Activated CD8-positive, alpha-beta T cell treated with anti-CD3 and anti-CD28 coated beads for 36 hours (primary cell): ENCODE measurements at regions not wholly inside any gene's neighbourhood (a gene's known extent, or its start where the extent isn't known, plus 50 kb on each side); places are given as distances from the start of the nearest gene placed in this dataset.

Source experiments
- ATAC-seq: fragments of 200-7000 bp; cut with Tn5 transposase; one replicate; pipeline ENCODE4 v1.10.0; 2021; ENCODE audit warnings: mild to moderate bottlenecking, moderate library complexity
- CTCF ChIA-PET: fragments of 350-600 bp; sonication (Branson Sonifier 250); formaldehyde crosslinking; loops from one replicate; lab custom pipeline; 2021; ENCODE audit warnings: antibody characterized with exemption; lab: Charles Lee
- POLR2A ChIA-PET: fragments of 350-600 bp; sonication (Branson Sonifier 250); formaldehyde crosslinking; loops from one replicate; lab custom pipeline; 2021; ENCODE audit warnings: antibody characterized with exemption; lab: Charles Lee
- DNase-seq: peaks from one replicate; pipeline ENCODE4 v3.0.0-alpha.2; 2020
- H3K27ac Mint-ChIP-seq: one replicate; pipeline ENCODE4 v1.8.0; 2021; ENCODE audit warnings: mild to moderate bottlenecking, mixed read lengths
- H3K27me3 Mint-ChIP-seq: one replicate; pipeline ENCODE4 v1.8.0; 2021; ENCODE audit warnings: mixed read lengths
- H3K36me3 Mint-ChIP-seq: one replicate; pipeline ENCODE4 v1.8.0; 2021; ENCODE audit warnings: low read depth, mixed read lengths
- H3K4me1 Mint-ChIP-seq: one replicate; pipeline ENCODE4 v1.8.0; 2021; ENCODE audit warnings: low read depth, mixed read lengths
- H3K4me3 Mint-ChIP-seq: one replicate; pipeline ENCODE4 v1.8.0; 2021; ENCODE audit warnings: mild to moderate bottlenecking, moderate library complexity, mixed read lengths
- H3K9me3 Mint-ChIP-seq: one replicate; pipeline ENCODE4 v1.8.0; 2021; ENCODE audit warnings: mixed read lengths
- intact Hi-C: fragments of 100-400 bp; cut with micrococcal nuclease; formaldehyde crosslinking; loops from one replicate; pipeline ENCODE4 v1.10.0; 2022
- TF ChIP-seq, protein P1 (sequence below): fragments of 200-600 bp; IDR thresholded peaks from one replicate; pipeline ENCODE4 v1.8.0; 2022; ENCODE audit warnings: antibody characterized with exemption, mild to moderate bottlenecking

DNA sequence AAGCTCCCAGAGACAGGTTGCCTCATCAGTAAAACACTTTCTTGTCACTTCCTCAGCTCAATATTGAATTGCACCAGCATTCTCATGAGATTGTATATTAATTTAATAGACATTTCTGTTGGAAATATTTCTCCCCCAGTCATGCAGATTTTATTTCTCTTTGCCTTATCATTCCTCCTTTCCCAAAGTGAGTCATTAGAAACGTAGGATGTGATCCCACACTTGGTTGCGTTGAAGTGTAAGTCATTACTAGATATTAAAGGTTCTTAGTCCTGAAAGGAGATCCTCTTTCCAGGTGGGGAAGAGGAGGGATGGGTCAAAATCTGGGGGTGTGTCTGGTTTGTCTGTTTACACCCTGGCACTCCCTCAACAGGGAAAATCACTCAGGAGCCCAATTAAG is 438.2 kb downstream of the SLC4A3 start:
- Mint-ChIP-seq H3K27ac (no peak overlapping the region), H3K4me3 (no peak overlapping the region), H3K36me3 (no peaks in the 10 kb centered on the region), H3K27me3 (peaks cover 2% of the 10 kb centered on the region), H3K9me3 (no peaks in the 10 kb centered on the region), H3K4me1 (no peaks in the 10 kb centered on the region)
- DNase-seq (no peak), ATAC-seq (no peak)
- TF ChIP-seq, protein P1, sequence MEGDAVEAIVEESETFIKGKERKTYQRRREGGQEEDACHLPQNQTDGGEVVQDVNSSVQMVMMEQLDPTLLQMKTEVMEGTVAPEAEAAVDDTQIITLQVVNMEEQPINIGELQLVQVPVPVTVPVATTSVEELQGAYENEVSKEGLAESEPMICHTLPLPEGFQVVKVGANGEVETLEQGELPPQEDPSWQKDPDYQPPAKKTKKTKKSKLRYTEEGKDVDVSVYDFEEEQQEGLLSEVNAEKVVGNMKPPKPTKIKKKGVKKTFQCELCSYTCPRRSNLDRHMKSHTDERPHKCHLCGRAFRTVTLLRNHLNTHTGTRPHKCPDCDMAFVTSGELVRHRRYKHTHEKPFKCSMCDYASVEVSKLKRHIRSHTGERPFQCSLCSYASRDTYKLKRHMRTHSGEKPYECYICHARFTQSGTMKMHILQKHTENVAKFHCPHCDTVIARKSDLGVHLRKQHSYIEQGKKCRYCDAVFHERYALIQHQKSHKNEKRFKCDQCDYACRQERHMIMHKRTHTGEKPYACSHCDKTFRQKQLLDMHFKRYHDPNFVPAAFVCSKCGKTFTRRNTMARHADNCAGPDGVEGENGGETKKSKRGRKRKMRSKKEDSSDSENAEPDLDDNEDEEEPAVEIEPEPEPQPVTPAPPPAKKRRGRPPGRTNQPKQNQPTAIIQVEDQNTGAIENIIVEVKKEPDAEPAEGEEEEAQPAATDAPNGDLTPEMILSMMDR = no peak
- ChIA-PET POLR2A (no interaction called here), CTCF (no interaction called here)
- intact Hi-C loops = no loop called here

DNA sequence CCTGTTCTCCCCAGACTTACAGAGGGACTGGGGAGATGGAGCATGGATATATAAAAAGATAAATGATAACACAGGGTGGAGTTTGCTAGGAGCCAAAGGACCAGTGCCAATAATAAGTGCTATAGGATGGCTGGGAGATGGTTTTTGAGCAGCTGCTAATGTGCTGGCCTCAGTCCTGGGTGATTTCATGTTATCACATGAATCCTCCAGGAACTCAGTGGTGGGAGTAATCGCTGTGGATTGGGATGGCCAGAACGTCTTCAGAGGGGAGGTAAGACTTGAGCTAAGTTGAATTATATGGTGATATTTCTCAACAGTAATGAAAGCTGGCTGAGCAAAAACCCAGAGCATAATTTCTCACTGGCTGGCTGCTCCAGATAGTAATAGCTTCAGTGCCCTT is 441.4 kb downstream of the SLC4A3 start:
- H3K4me3 Mint-ChIP-seq = no peak overlapping the region
- ATAC-seq = no peak
- TF ChIP-seq, protein P1 = no peak
- POLR2A ChIA-PET = interaction anchor here (1.2 kb wide), 1 partner anchor 19 kb away, joined by 3 read pairs; no protein-coding TSS in a partner anchor
- DNase-seq = no peak
- intact Hi-C loops = no loop called here
- H3K4me1 Mint-ChIP-seq = no peaks in the 10 kb centered on the region
- no peaks in the 10 kb centered on the region for H3K36me3 Mint-ChIP-seq
- CTCF ChIA-PET = no interaction called here
- H3K9me3 Mint-ChIP-seq = no peaks in the 10 kb centered on the region
- peaks cover 1% of the 10 kb centered on the region for H3K27me3 Mint-ChIP-seq
- H3K27ac Mint-ChIP-seq = no peak overlapping the region

DNA sequence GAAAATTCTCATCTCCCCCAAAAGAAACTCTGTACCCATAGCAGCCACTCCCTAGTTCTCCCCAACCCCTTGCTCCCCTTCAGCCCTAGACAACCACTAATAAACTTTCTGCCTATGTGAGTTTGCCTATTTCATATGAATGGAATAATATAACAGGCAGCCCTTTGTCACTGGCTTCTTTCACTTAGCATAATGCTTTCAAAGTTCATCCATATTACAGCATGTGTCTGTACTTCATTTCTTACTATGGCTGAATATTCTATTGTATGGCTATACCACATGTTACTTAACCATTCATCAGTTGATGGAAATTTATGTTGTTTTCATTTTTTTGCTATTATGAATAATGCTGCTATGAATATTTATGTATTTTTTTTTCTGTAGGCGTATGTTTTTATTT is 442.9 kb downstream of the SLC4A3 start:
- no peak for ATAC-seq
- POLR2A ChIA-PET = no interaction called here
- Mint-ChIP-seq H3K4me3 (no peak overlapping the region), H3K4me1 (no peaks in the 10 kb centered on the region), H3K9me3 (no peaks in the 10 kb centered on the region), H3K27me3 (peaks cover 1% of the 10 kb centered on the region), H3K27ac (no peak overlapping the region), H3K36me3 (no peaks in the 10 kb centered on the region)
- CTCF ChIA-PET = no interaction called here
- DNase-seq = no peak
- intact Hi-C loops = no loop called here
- TF ChIP-seq, protein P1 = no peak

DNA sequence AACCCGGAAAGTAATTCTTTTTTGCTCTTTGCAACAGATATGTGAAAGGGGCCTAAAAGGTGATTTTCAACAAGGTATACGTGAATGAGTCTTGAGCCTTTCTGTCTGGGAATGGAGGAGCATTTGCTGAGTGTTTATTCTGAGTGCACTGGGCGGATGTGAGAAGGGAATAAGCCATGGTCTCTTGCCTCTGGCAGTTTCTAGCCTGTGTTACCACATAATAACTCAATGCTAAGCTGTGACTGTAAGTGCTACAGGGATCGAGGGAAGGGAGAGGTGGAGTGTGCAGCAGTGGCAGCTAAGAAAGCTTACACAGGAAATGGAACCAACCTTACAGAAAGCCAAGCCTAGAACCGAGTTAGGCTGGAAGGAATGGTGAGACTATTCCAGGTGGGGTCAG is 444.3 kb downstream of the SLC4A3 start:
- intact Hi-C loops = no loop called here
- no peaks in the 10 kb centered on the region for H3K36me3 Mint-ChIP-seq
- TF ChIP-seq, protein P1 = no peak
- no peak for DNase-seq
- peaks cover 1% of the 10 kb centered on the region for H3K27me3 Mint-ChIP-seq
- H3K4me1 Mint-ChIP-seq = no peaks in the 10 kb centered on the region
- H3K9me3 Mint-ChIP-seq = no peaks in the 10 kb centered on the region
- ATAC-seq = no peak
- CTCF ChIA-PET = no interaction called here
- no peak overlapping the region for H3K27ac Mint-ChIP-seq
- POLR2A ChIA-PET = no interaction called here
- H3K4me3 Mint-ChIP-seq = no peak overlapping the region

DNA sequence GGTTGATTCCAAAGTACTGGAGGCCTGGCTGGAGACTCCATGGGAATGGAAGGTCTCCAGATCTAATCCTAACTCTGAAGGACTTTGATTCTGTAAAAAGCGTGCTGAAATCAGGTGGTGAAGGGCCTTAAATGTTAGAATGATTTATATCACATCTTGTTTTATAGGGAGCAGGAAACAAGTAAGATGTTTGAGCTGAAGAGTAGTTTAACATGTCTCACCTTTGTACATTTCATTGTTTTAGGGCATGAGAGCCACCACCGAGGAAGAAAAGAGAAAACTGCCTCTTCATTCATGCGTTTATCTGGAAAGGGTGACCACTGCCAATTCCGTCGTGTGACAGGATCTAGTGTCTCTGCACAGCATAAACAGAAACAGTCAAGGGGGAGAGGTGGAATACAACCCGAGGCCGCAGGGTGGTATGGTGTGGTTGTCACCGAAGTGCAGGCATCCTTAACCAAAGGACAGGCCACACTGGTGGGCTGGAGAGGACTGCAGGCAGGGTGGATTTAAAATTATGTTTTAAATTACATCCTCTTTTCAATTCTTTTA is 445.3 kb downstream of the SLC4A3 start:
- TF ChIP-seq, protein P1 = no peak
- Mint-ChIP-seq H3K36me3 (no peaks in the 10 kb centered on the region), H3K9me3 (no peaks in the 10 kb centered on the region), H3K4me1 (no peaks in the 10 kb centered on the region), H3K4me3 (no peak overlapping the region), H3K27me3 (peaks cover 1% of the 10 kb centered on the region), H3K27ac (no peak overlapping the region)
- CTCF ChIA-PET = no interaction called here
- DNase-seq = no peak
- no peak for ATAC-seq
- intact Hi-C loops = no loop called here
- POLR2A ChIA-PET = no interaction called here
